Astrocyte of the cerebellum (primary cell): ENCODE measurements at regions not wholly inside any gene's neighbourhood (a gene's known extent, or its start where the extent isn't known, plus 50 kb on each side); places are given as distances from the start of the nearest gene placed in this dataset.

Experiments
- DNase-seq: peaks from one replicate; pipeline ENCODE4 v3.0.0-alpha.2; 2011; ENCODE audit warnings: low read depth
- H3K4me3 ChIP-seq: 2 replicates; pipeline ENCODE4 v1.5.1; 2011; ENCODE audit warnings: mild to moderate bottlenecking, low read depth, low read length, moderate library complexity
- CTCF ChIP-seq: IDR thresholded peaks from 2 replicates; pipeline ENCODE4 v1.5.1; 2012; ENCODE audit warnings: low read length, low read depth, moderate library complexity, mild to moderate bottlenecking; ENCODE audit errors: missing control alignments
- in situ Hi-C: cut with HindIII; loops from 2 replicates; pipeline ENCODE4 v1.10.0; 2017; ENCODE audit warnings: low sequenced_read_pairs

- no peak overlapping the region for H3K4me3 ChIP-seq
- in situ Hi-C loops, result no loop called here
- TF ChIP-seq CTCF, result no peak
- DNase-seq, result no peak
Observed at GRCh38 chr1:191620883-191621282, 537.4 kb upstream of the RGS18 start.

- no peak overlapping the region for H3K4me3 ChIP-seq
- in situ Hi-C loops, result no loop called here
- no peak for DNase-seq
- no peak for TF ChIP-seq CTCF
Observed at GRCh38 chr1:191624044-191624443, 534.2 kb upstream of the RGS18 start.

- in situ Hi-C loops, result no loop called here
- H3K4me3 ChIP-seq, result no peak overlapping the region
- TF ChIP-seq CTCF, result no peak
- DNase-seq, result no peak
Observed at GRCh38 chr1:191629836-191630235, 528.4 kb upstream of the RGS18 start.

- in situ Hi-C loops, result no loop called here
- DNase-seq, result no peak
- no peak for TF ChIP-seq CTCF
- H3K4me3 ChIP-seq, result no peak overlapping the region
Observed at GRCh38 chr1:191634801-191635508, 523.3 kb upstream of the RGS18 start.

GRCh38 chr1:191636345-191636744 lies 521.9 kb upstream of the RGS18 start:
- in situ Hi-C loops, result no loop called here
- no peak overlapping the region for H3K4me3 ChIP-seq
- DNase-seq, result no peak
- TF ChIP-seq CTCF, result no peak

GRCh38 chr1:191641420-191642260 lies 516.6 kb upstream of the RGS18 start:
- in situ Hi-C loops, result no loop called here
- no peak for TF ChIP-seq CTCF
- H3K4me3 ChIP-seq, result no peak overlapping the region
- no peak for DNase-seq
